IMR-90 (cell line): ENCODE measurements at regions not wholly inside any gene's neighbourhood (a gene's known extent, or its start where the extent isn't known, plus 50 kb on each side); places are given as distances from the start of the nearest gene placed in this dataset.

ENCODE experiments used
- ATAC-seq: fragments of 200-7000 bp; cut with Tn5 transposase; 2 replicates; pipeline ENCODE4 v1.9.1; 2020; ENCODE audit warnings: low read depth, mild to moderate bottlenecking, moderate library complexity
- BruUV-seq: library from RNA; stranded (reverse); fragments of 400-500 nt; replicated peaks from 2 replicates; lab custom pipeline; 2021; lab: Mats Ljungman, UMichigan
- CTCF ChIA-PET: fragments of 300-600 bp; formaldehyde crosslinking; extraction: SDS; loops from one replicate; lab custom pipeline; 2021; ENCODE audit warnings: antibody characterized with exemption; lab: Yijun Ruan, JAX
- POLR2A ChIA-PET: fragments of 300-600 bp; sonication (Branson Sonifier 250); formaldehyde crosslinking; loops from one replicate; lab custom pipeline; 2022; ENCODE audit warnings: antibody characterized with exemption; ENCODE audit not compliant: unreplicated experiment; lab: Charles Lee
- DNase-seq: peaks from one replicate; pipeline ENCODE4 v3.0.0; 2013
- H2AFZ ChIP-seq: replicated peaks from 2 replicates; pipeline ENCODE3; 2013; ENCODE audit warnings: low read length, mild to moderate bottlenecking; ENCODE audit not compliant: poor library complexity
- H2AK5ac ChIP-seq: 2 replicates; pipeline ENCODE4 v1.6.1; 2013; ENCODE audit warnings: low read depth, low read length, inconsistent platforms
- H2AK9ac ChIP-seq: replicated peaks from 2 replicates; pipeline ENCODE3; 2013; ENCODE audit warnings: mild to moderate bottlenecking, low read depth, low read length, moderate library complexity; ENCODE audit not compliant: poor library complexity
- H2BK120ac ChIP-seq: 2 replicates; pipeline ENCODE4 v1.6.1; 2013; ENCODE audit warnings: low read depth, low read length, inconsistent platforms
- H2BK15ac ChIP-seq: 3 replicates; pipeline ENCODE4 v1.6.1; 2013; ENCODE audit warnings: low read depth, low read length, inconsistent platforms
- H2BK20ac ChIP-seq: 2 replicates; pipeline ENCODE4 v1.6.1; 2013; ENCODE audit warnings: low read depth, mild to moderate bottlenecking, inconsistent platforms, low read length, moderate library complexity
- H2BK5ac ChIP-seq: 2 replicates; pipeline ENCODE4 v1.6.1; 2013; ENCODE audit warnings: mild to moderate bottlenecking, low read depth, low read length, inconsistent platforms; ENCODE audit not compliant: poor library complexity, severe bottlenecking
- H3K14ac ChIP-seq: replicated peaks from 2 replicates; pipeline ENCODE4 v1.6.1; 2013; ENCODE audit warnings: low read depth, low read length, inconsistent platforms
- H3K18ac ChIP-seq: 2 replicates; pipeline ENCODE4 v1.6.1; 2013; ENCODE audit warnings: low read depth, low read length, control low read depth
- H3K23ac ChIP-seq: 2 replicates; pipeline ENCODE4 v1.6.1; 2013; ENCODE audit warnings: low read depth, low read length, inconsistent platforms
- H3K27ac ChIP-seq: 2 replicates; pipeline ENCODE4 v1.5.1; 2013; ENCODE audit warnings: mild to moderate bottlenecking, control low read depth, low read length; ENCODE audit not compliant: insufficient read depth
- H3K27me3 ChIP-seq: 2 replicates; pipeline ENCODE4 v1.6.1; 2013; ENCODE audit warnings: low read length; ENCODE audit not compliant: control insufficient read depth, insufficient read depth
- H3K36me3 ChIP-seq: 2 replicates; pipeline ENCODE4 v1.6.1; 2013; ENCODE audit warnings: low read length, mixed read lengths; ENCODE audit not compliant: control insufficient read depth, insufficient read depth
- H3K4ac ChIP-seq: 2 replicates; pipeline ENCODE4 v1.6.1; 2013; ENCODE audit warnings: low read depth, low read length, inconsistent platforms
- H3K4me1 ChIP-seq: 2 replicates; pipeline ENCODE4 v1.6.1; 2013; ENCODE audit warnings: low read length, mixed read lengths; ENCODE audit not compliant: control insufficient read depth, insufficient read depth
- H3K4me2 ChIP-seq: 2 replicates; pipeline ENCODE4 v1.6.1; 2013; ENCODE audit warnings: low read depth, mild to moderate bottlenecking, control low read depth, low read length, moderate library complexity
- H3K4me3 ChIP-seq: 2 replicates; pipeline ENCODE4 v1.5.1; 2013; ENCODE audit warnings: low read depth, mild to moderate bottlenecking, control low read depth, low read length, moderate library complexity; ENCODE audit not compliant: insufficient read depth
- H3K56ac ChIP-seq: 2 replicates; pipeline ENCODE4 v1.6.1; 2013; ENCODE audit warnings: low read length, inconsistent platforms; ENCODE audit not compliant: insufficient read depth; ENCODE audit errors: extremely low read depth
- H3K79me1 ChIP-seq, 2 experiments: 2 replicates each; pipeline ENCODE4 v1.6.1; 2013; ENCODE audit warnings: low read length in 2 of 2, inconsistent platforms in 1 of 2, low read depth in 1 of 2
- H3K9ac ChIP-seq: 2 replicates; pipeline ENCODE4 v1.6.1; 2013; ENCODE audit warnings: low read depth, low read length, control low read depth
- H3K9me1 ChIP-seq: 2 replicates; pipeline ENCODE4 v1.6.1; 2013; ENCODE audit warnings: low read length, inconsistent platforms; ENCODE audit not compliant: insufficient read depth
- H3K9me3 ChIP-seq: 2 replicates; pipeline ENCODE4 v1.6.1; 2013; ENCODE audit warnings: low read length; ENCODE audit not compliant: control insufficient read depth, insufficient read depth
- H4K20me1 ChIP-seq: 2 replicates; pipeline ENCODE4 v1.6.1; 2013; ENCODE audit warnings: low read length, inconsistent platforms; ENCODE audit not compliant: insufficient read depth
- H4K5ac ChIP-seq: 2 replicates; pipeline ENCODE4 v1.6.1; 2013; ENCODE audit warnings: mild to moderate bottlenecking, low read depth, low read length, control low read depth
- H4K8ac ChIP-seq, 2 experiments: 2 replicates each; pipeline ENCODE4 v1.6.1; 2013; ENCODE audit warnings: low read depth in 2 of 2, low read length in 2 of 2, control low read depth in 1 of 2, inconsistent platforms in 1 of 2
- H4K91ac ChIP-seq: 2 replicates; pipeline ENCODE4 v1.6.1; 2013; ENCODE audit warnings: low read depth, low read length, inconsistent platforms; ENCODE audit not compliant: insufficient read depth
- BHLHE40 ChIP-seq: fragments of 150-350 bp; IDR thresholded peaks from 2 replicates; pipeline ENCODE4 v1.6.1; 2016; ENCODE audit warnings: mild to moderate bottlenecking, low read depth, low read length
- CEBPB ChIP-seq: IDR thresholded peaks from 2 replicates; pipeline ENCODE4 v1.6.1; 2012; ENCODE audit warnings: low read depth, low read length, improper control_type of control experiment
- CHD1 ChIP-seq: IDR thresholded peaks from 2 replicates; pipeline ENCODE4 v1.6.1; 2012; ENCODE audit warnings: low read depth, low read length, improper control_type of control experiment
- ELK1 ChIP-seq: fragments of 150-350 bp; IDR thresholded peaks from 2 replicates; pipeline ENCODE4 v1.6.1; 2016; ENCODE audit warnings: low read depth, mild to moderate bottlenecking, low read length, moderate library complexity, borderline replicate concordance
- FOS ChIP-seq: fragments of 150-350 bp; IDR thresholded peaks from 2 replicates; pipeline ENCODE4 v1.6.1; 2016; ENCODE audit warnings: low read depth, low read length
- MAFK ChIP-seq: IDR thresholded peaks from 2 replicates; pipeline ENCODE4 v1.6.1; 2012; ENCODE audit warnings: low read depth, low read length, improper control_type of control experiment
- MAZ ChIP-seq: IDR thresholded peaks from 2 replicates; pipeline ENCODE4 v1.6.1; 2012; ENCODE audit warnings: low read depth, mild to moderate bottlenecking, low read length, improper control_type of control experiment, moderate library complexity, borderline replicate concordance
- MXI1 ChIP-seq: IDR thresholded peaks from 2 replicates; pipeline ENCODE4 v1.6.1; 2012; ENCODE audit warnings: low read depth, mild to moderate bottlenecking, low read length, moderate library complexity, borderline replicate concordance
- NFE2L2 ChIP-seq: fragments of 150-350 bp; IDR thresholded peaks from 2 replicates; pipeline ENCODE4 v1.6.1; 2016; ENCODE audit warnings: low read depth, mild to moderate bottlenecking, low read length
- POLR2A ChIP-seq: IDR thresholded peaks from 2 replicates; pipeline ENCODE4 v1.6.1; 2012; ENCODE audit warnings: mild to moderate bottlenecking, low read depth, low read length
- RAD21 ChIP-seq: IDR thresholded peaks from 2 replicates; pipeline ENCODE4 v1.6.1; 2012; ENCODE audit warnings: low read length, improper control_type of control experiment
- RCOR1 ChIP-seq: IDR thresholded peaks from 2 replicates; pipeline ENCODE4 v1.6.1; 2012; ENCODE audit warnings: mild to moderate bottlenecking, low read length, improper control_type of control experiment; ENCODE audit not compliant: insufficient replicate concordance
- RFX5 ChIP-seq: IDR thresholded peaks from 2 replicates; pipeline ENCODE4 v1.8.0; 2012; ENCODE audit warnings: low read depth, mild to moderate bottlenecking, low read length, moderate library complexity
- SMC3 ChIP-seq: fragments of 150-350 bp; IDR thresholded peaks from 2 replicates; pipeline ENCODE4 v1.6.1; 2016; ENCODE audit warnings: low read depth, mild to moderate bottlenecking, antibody characterized with exemption, low read length, moderate library complexity
- WGBS, 2 experiments: methylation state at CpG; one replicate each; pipeline versions ENCODE4 v1.1.5 to v1.1.7; 2013; ENCODE audit warnings: missing lambda C conversion rate in 2 of 2; ENCODE audit not compliant: insufficient read length in 1 of 2; ENCODE audit errors: extremely low coverage in 2 of 2; 5-methylcytosine and 5-hydroxymethylcytosine counted together
- dilution Hi-C: fragments of 300-500 bp; cut with HindIII; formaldehyde crosslinking; loops from one replicate; pipeline ENCODE4 v1.14.3; 2018; ENCODE audit warnings: low sequenced_read_pairs; ENCODE audit not compliant: unreplicated experiment
- in situ Hi-C: fragments of 300-500 bp; cut with MboI; formaldehyde crosslinking; loops from 3 replicates; pipeline ENCODE4 v1.14.3; 2019; ENCODE audit warnings: low sequenced_read_pairs, inconsistent platforms, mixed read lengths
- intact Hi-C: fragments of 100-400 bp; cut with micrococcal nuclease; formaldehyde crosslinking; loops from 2 replicates; pipeline ENCODE4 v1.10.0; 2022
- TF ChIP-seq, protein P1 (sequence below): conservative IDR thresholded peaks from 2 replicates; pipeline ENCODE4 v1.5.1; 2012; ENCODE audit warnings: mild to moderate bottlenecking, low read depth, low read length, improper control_type of control experiment
- TF ChIP-seq, protein P2 (sequence below): fragments of 150-350 bp; IDR thresholded peaks from 2 replicates; pipeline ENCODE4 v1.6.1; 2017; ENCODE audit warnings: mild to moderate bottlenecking, antibody characterized with exemption, low read length, low read depth

- H3K79me1 ChIP-seq, result peaks cover 10 to 21% of the 10 kb centered on the region in 2 experiments; a peak in 3 of 4 replicates
- in situ Hi-C loops, result no loop called here
- H3K23ac ChIP-seq, result peak overlapping the region; percentile 64; the same call in 1 of the 2 replicates
- no peaks in the 10 kb centered on the region for H3K27me3 ChIP-seq
- ChIA-PET CTCF (interaction anchor here (0.7 kb wide), 1 partner anchor 13 kb away, joined by 3 read pairs; no protein-coding TSS in a partner anchor), POLR2A (no interaction called here)
- no peaks in the 10 kb centered on the region for H3K9me1 ChIP-seq
- H3K56ac ChIP-seq, result peak overlapping the region; percentile 16; the same call in 1 of the 2 replicates
- ATAC-seq (peak; percentile 40), DNase-seq (no peak)
- no peak overlapping the region for H2AK9ac ChIP-seq
- dilution Hi-C loops, result no loop called here
- H3K18ac ChIP-seq, result peak overlapping the region; percentile 72; the same call in 1 of the 2 replicates
- no peak overlapping the region for H4K5ac ChIP-seq
- H3K27ac ChIP-seq, result no peak overlapping the region; the same call in 1 of the 2 replicates
- intact Hi-C loops, result no loop called here
- peak overlapping the region; percentile 92 for H2BK5ac ChIP-seq
- H4K8ac ChIP-seq, result peak overlapping the region in 1 of 2 experiments; percentile 54; a peak in 1 of 4 replicates
- 0 out of 3 replicates have a peak overlapping the region, but pooled peaks have one; percentile 11 for H2BK15ac ChIP-seq
- no TSS peak for BruUV-seq
- no peak overlapping the region for H2AFZ ChIP-seq
- H3K9me3 ChIP-seq, result no peaks in the 10 kb centered on the region
- peak overlapping the region; percentile 50 for H3K14ac ChIP-seq
- H3K4me2 ChIP-seq, result peak overlapping the region; percentile 73; the same call in 1 of the 2 replicates
- no peak overlapping the region; the same call in 1 of the 2 replicates for H2AK5ac ChIP-seq
- peak overlapping the region; percentile 53; the same call in 1 of the 2 replicates for H2BK20ac ChIP-seq
- no peak for TF ChIP-seq CHD1
- TF ChIP-seq, protein P1, sequence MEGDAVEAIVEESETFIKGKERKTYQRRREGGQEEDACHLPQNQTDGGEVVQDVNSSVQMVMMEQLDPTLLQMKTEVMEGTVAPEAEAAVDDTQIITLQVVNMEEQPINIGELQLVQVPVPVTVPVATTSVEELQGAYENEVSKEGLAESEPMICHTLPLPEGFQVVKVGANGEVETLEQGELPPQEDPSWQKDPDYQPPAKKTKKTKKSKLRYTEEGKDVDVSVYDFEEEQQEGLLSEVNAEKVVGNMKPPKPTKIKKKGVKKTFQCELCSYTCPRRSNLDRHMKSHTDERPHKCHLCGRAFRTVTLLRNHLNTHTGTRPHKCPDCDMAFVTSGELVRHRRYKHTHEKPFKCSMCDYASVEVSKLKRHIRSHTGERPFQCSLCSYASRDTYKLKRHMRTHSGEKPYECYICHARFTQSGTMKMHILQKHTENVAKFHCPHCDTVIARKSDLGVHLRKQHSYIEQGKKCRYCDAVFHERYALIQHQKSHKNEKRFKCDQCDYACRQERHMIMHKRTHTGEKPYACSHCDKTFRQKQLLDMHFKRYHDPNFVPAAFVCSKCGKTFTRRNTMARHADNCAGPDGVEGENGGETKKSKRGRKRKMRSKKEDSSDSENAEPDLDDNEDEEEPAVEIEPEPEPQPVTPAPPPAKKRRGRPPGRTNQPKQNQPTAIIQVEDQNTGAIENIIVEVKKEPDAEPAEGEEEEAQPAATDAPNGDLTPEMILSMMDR, result no peak
- no peak for TF ChIP-seq MAZ
- no peak for TF ChIP-seq RFX5
- TF ChIP-seq, protein P2, sequence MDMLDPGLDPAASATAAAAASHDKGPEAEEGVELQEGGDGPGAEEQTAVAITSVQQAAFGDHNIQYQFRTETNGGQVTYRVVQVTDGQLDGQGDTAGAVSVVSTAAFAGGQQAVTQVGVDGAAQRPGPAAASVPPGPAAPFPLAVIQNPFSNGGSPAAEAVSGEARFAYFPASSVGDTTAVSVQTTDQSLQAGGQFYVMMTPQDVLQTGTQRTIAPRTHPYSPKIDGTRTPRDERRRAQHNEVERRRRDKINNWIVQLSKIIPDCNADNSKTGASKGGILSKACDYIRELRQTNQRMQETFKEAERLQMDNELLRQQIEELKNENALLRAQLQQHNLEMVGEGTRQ, result no peak
- TF ChIP-seq NFE2L2, result no peak
- no peak for TF ChIP-seq POLR2A
- no peak for TF ChIP-seq RCOR1
- no peak for TF ChIP-seq MXI1
- no peak for TF ChIP-seq BHLHE40
- TF ChIP-seq RAD21, result no peak
- no peak for TF ChIP-seq MAFK
- TF ChIP-seq CEBPB, result no peak
- TF ChIP-seq ELK1, result no peak
- no peak for TF ChIP-seq SMC3
- no peak for TF ChIP-seq FOS
- no peak overlapping the region for H3K4me3 ChIP-seq
- H3K36me3 ChIP-seq, result no peaks in the 10 kb centered on the region
- peak overlapping the region; percentile 23; the same call in 1 of the 2 replicates for H2BK120ac ChIP-seq
- peak overlapping the region; percentile 21; the same call in 1 of the 2 replicates for H3K4ac ChIP-seq
- no peaks in the 10 kb centered on the region for H4K20me1 ChIP-seq
- peak overlapping the region; percentile 14; the same call in 1 of the 2 replicates for H3K9ac ChIP-seq
- peaks cover 6% of the 10 kb centered on the region for H3K4me1 ChIP-seq
- WGBS, 2 experiments, result no CpG with 5 or more reads among the region's 3 CpGs
- H4K91ac ChIP-seq, result no peak overlapping the region
Observed at GRCh38 chr1:98030976-98031375, 110.1 kb upstream of the DPYD start.
